Adrenal gland (tissue), 9 donors: ENCODE measurements at regions not wholly inside any gene's neighbourhood (a gene's known extent, or its start where the extent isn't known, plus 50 kb on each side); places are given as distances from the start of the nearest gene placed in this dataset.

Experiments used
- DNase-seq, 7 donors: peaks; one replicate each; pipeline ENCODE4 v3.0.0-alpha.2; 2019 to 2020
- H3K27ac ChIP-seq, 5 donors: fragments of 200-600 bp; sonication (generic) in 4 of 5; 1 replicate in 3 of 5; 2 replicates in 2 of 5; pipeline versions ENCODE4 v1.5.1 to v1.8.0; 2016 to 2020; ENCODE audit warnings: mild to moderate bottlenecking in 1 of 5
- H3K27me3 ChIP-seq: fragments of 200-600 bp; 2 replicates; pipeline ENCODE4 v1.8.0; 2021
- H3K36me3 ChIP-seq, 2 donors: fragments of 200-600 bp; replicated peaks in 1 of 2; 1 replicate in 1 of 2; 2 replicates in 1 of 2; pipeline versions ENCODE4 v1.5.1 to v1.8.0; 2018 to 2022
- H3K4me1 ChIP-seq, 2 donors: fragments of 200-600 bp; replicated peaks in 1 of 2; 1 replicate in 1 of 2; 2 replicates in 1 of 2; pipeline versions ENCODE4 v1.5.1 to v1.8.0; 2018 to 2021
- H3K4me3 ChIP-seq, 4 donors: fragments of 200-600 bp; sonication (generic) in 3 of 4; one replicate each; pipeline ENCODE4 v1.5.1; 2016 to 2018
- H3K9me3 ChIP-seq, 3 donors: fragments of 200-600 bp; sonication (generic) in 1 of 3; replicated peaks in 1 of 3; 1 replicate in 2 of 3; 2 replicates in 1 of 3; pipeline versions ENCODE4 v1.5.1 to v1.8.0; 2016 to 2021
- CTCF ChIP-seq, 6 experiments: fragments of 450-650 bp in 4 of 6; fragments of 200-600 bp in 2 of 6; sonication (generic) in 1 of 6; IDR thresholded peaks; 1 replicate in 5 of 6; 2 replicates in 1 of 6; pipeline versions ENCODE4 v1.5.1 to v1.8.0; 2016 to 2021; ENCODE audit warnings: antibody characterized with exemption in 6 of 6, mild to moderate bottlenecking in 2 of 6, moderate library complexity in 1 of 6
- POLR2A ChIP-seq, 2 donors: fragments of 450-650 bp; IDR thresholded peaks; one replicate each; pipeline ENCODE4 v1.6.1; 2017; ENCODE audit warnings: antibody characterized with exemption in 2 of 2, mild to moderate bottlenecking in 2 of 2, moderate library complexity in 1 of 2
- WGBS, 4 donors: extraction: QIAGEN DNeasy Blood & Tissue Kit in 2 of 4; methylation state at CpG; one replicate each; pipeline versions ENCODE4 v1.1.5 to v1.1.7; 2013 to 2017; 5-methylcytosine and 5-hydroxymethylcytosine counted together
- intact Hi-C, 2 donors: fragments of 100-400 bp; cut with DNase I; formaldehyde crosslinking; loops; one replicate each; pipeline versions ENCODE4 v1.14.1 to v1.15.0; 2022 to 2023
- donor health status: healthy with polysubstance abuse.
- donor health status: Bipolar disorder and iron deficiency.
- donor health status: DM: yes; HTN: yes; CAD: no.
- donor health status: DM: no; HTN: no; CAD: no.
- donor health status: DM: no; HTN: no; CAD: no.

GRCh38 chr11:69880826-69881445, 61.7 kb upstream of the FGF3 start:
- H3K9me3 ChIP-seq: no peaks in the 10 kb centered on the region
- DNase-seq: peak in 1 of 7 donors; percentile 1
- intact Hi-C loops: loop anchor here in 1 of 2 donors (10.0 kb wide), 1 partner anchor 776 kb away; no protein-coding TSS in a partner anchor

GRCh38 chr11:69881467-69882269, 62.5 kb upstream of the FGF3 start:
- 73 to 79% (median 77%) methylated on average over 11 to 20 of the region's 20 CpGs for WGBS, 4 donors
- TF ChIP-seq CTCF (IDR thresholded peaks at IDR 0.05) (no peak), POLR2A (IDR thresholded peaks at IDR 0.05) (no peak)
- Histone ChIP-seq H3K9me3 (no peaks in the 10 kb centered on the region), H3K36me3 (no peaks in the 10 kb centered on the region), H3K27ac (no peak overlapping the region), H3K4me3 (no peak overlapping the region), H3K4me1 (no peaks in the 10 kb centered on the region), H3K27me3 (no peaks in the 10 kb centered on the region)
- DNase-seq: peak in 1 of 7 donors; percentile 1
- intact Hi-C loops: loop anchor here in 1 of 2 donors (10.0 kb wide), 1 partner anchor 777 kb away; no protein-coding TSS in a partner anchor

More at GRCh38 chr11:69880826-69881445, 61.7 kb upstream of the FGF3 start:
- Histone ChIP-seq H3K4me1 (no peaks in the 10 kb centered on the region), H3K27me3 (no peaks in the 10 kb centered on the region), H3K36me3 (no peaks in the 10 kb centered on the region), H3K4me3 (no peak overlapping the region), H3K27ac (no peak overlapping the region)
- WGBS, 4 donors: 79 to 93% (median 87%) methylated on average over 2 to 10 of the region's 10 CpGs
- TF ChIP-seq POLR2A (IDR thresholded peaks at IDR 0.05) (no peak), CTCF (IDR thresholded peaks at IDR 0.05) (no peak)

- DNase-seq: no peak
- H3K4me1 ChIP-seq: no peaks in the 10 kb centered on the region
- WGBS, 4 donors: 89 to 90% (median 89%) methylated on average over 4 to 7 of the region's 7 CpGs
- H3K27me3 ChIP-seq: no peaks in the 10 kb centered on the region
- TF ChIP-seq POLR2A (IDR thresholded peaks at IDR 0.05) (no peak), CTCF (IDR thresholded peaks at IDR 0.05) (no peak)
- H3K27ac ChIP-seq: no peak overlapping the region
- no peaks in the 10 kb centered on the region for H3K9me3 ChIP-seq
- intact Hi-C loops: loop anchor here in 1 of 2 donors (10.0 kb wide), 1 partner anchor 777 kb away; no protein-coding TSS in a partner anchor
- H3K4me3 ChIP-seq: no peak overlapping the region
- no peaks in the 10 kb centered on the region for H3K36me3 ChIP-seq
Observed at GRCh38 chr11:69882270-69882608, 63.0 kb upstream of the FGF3 start.
